MM.1S (cell line): ENCODE measurements at regions not wholly inside any gene's neighbourhood (a gene's known extent, or its start where the extent isn't known, plus 50 kb on each side); places are given as distances from the start of the nearest gene placed in this dataset.

Experiments
- DNase-seq: peaks from one replicate; pipeline ENCODE4 v3.0.0-alpha.2; 2015
- H2AFZ ChIP-seq: fragments of 300-600 bp; sonication (generic); 2 replicates; pipeline ENCODE4 v1.6.0; 2016; ENCODE audit warnings: antibody characterized with exemption, low read length
- H3F3A ChIP-seq: fragments of 300-600 bp; sonication (generic); 2 replicates; pipeline ENCODE4 v1.6.1; 2016; ENCODE audit warnings: mild to moderate bottlenecking, antibody characterized with exemption, low read length, moderate library complexity, mixed read lengths; ENCODE audit not compliant: insufficient read depth
- H3K27ac ChIP-seq: fragments of 300-600 bp; sonication (generic); 2 replicates; pipeline ENCODE4 v1.5.1; 2016; ENCODE audit warnings: mild to moderate bottlenecking, low read length
- H3K27me3 ChIP-seq: fragments of 300-600 bp; sonication (generic); replicated peaks from 2 replicates; pipeline ENCODE4 v1.6.0; 2016; ENCODE audit warnings: low read length; ENCODE audit not compliant: insufficient read depth
- H3K36me3 ChIP-seq: fragments of 300-600 bp; sonication (generic); replicated peaks from 2 replicates; pipeline ENCODE4 v1.6.1; 2016; ENCODE audit warnings: mild to moderate bottlenecking, low read length, mixed read lengths; ENCODE audit not compliant: insufficient read depth
- H3K4me1 ChIP-seq: fragments of 300-600 bp; sonication (generic); 2 replicates; pipeline ENCODE4 v1.6.1; 2016; ENCODE audit warnings: low read length, mixed read lengths
- H3K4me2 ChIP-seq: fragments of 300-600 bp; sonication (generic); 2 replicates; pipeline ENCODE4 v1.6.0; 2016; ENCODE audit warnings: low read depth, low read length
- H3K4me3 ChIP-seq: fragments of 300-600 bp; sonication (generic); 2 replicates; pipeline ENCODE4 v1.5.1; 2016; ENCODE audit warnings: low read length, mixed read lengths
- H3K79me2 ChIP-seq: fragments of 300-600 bp; sonication (generic); 2 replicates; pipeline ENCODE4 v1.6.1; 2016; ENCODE audit warnings: mixed run types, low read length, mixed read lengths
- H3K9ac ChIP-seq: fragments of 300-600 bp; sonication (generic); 2 replicates; pipeline ENCODE4 v1.6.1; 2016; ENCODE audit warnings: low read length, mixed read lengths
- H3K9me2 ChIP-seq: fragments of 300-600 bp; sonication (generic); replicated peaks from 2 replicates; pipeline ENCODE4 v1.6.1; 2016; ENCODE audit warnings: mild to moderate bottlenecking, low read length, mixed read lengths; ENCODE audit not compliant: insufficient read depth
- H3K9me3 ChIP-seq: fragments of 300-600 bp; sonication (generic); replicated peaks from 2 replicates; pipeline ENCODE4 v1.6.1; 2016; ENCODE audit warnings: mild to moderate bottlenecking, low read length, mixed read lengths; ENCODE audit not compliant: insufficient read depth
- H4K20me1 ChIP-seq: fragments of 300-600 bp; sonication (generic); 2 replicates; pipeline ENCODE4 v1.6.1; 2016; ENCODE audit warnings: mild to moderate bottlenecking, low read length, moderate library complexity, mixed read lengths; ENCODE audit not compliant: insufficient read depth
- CTCF ChIP-seq: fragments of 300-600 bp; sonication (generic); IDR thresholded peaks from 2 replicates; pipeline ENCODE4 v1.5.1; 2016; ENCODE audit warnings: antibody characterized with exemption, low read length, mixed read lengths
- EZH2 ChIP-seq: fragments of 300-600 bp; sonication (generic); optimal IDR thresholded peaks from 2 replicates; pipeline ENCODE3; 2017; ENCODE audit warnings: low read depth, mild to moderate bottlenecking, antibody characterized with exemption, low read length, mixed read lengths
- EZH2phosphoT487 ChIP-seq: fragments of 300-600 bp; sonication (generic); IDR thresholded peaks from 2 replicates; pipeline ENCODE4 v1.6.1; 2018; ENCODE audit warnings: antibody characterized with exemption, low read length

- no peaks in the 10 kb centered on the region for H3F3A ChIP-seq
- no peaks in the 10 kb centered on the region for H3K36me3 ChIP-seq
- no peaks in the 10 kb centered on the region for H3K9me2 ChIP-seq
- H3K4me1 ChIP-seq, result no peaks in the 10 kb centered on the region
- H3K9me3 ChIP-seq, result no peaks in the 10 kb centered on the region
- no peaks in the 10 kb centered on the region for H4K20me1 ChIP-seq
- H3K9ac ChIP-seq, result no peak overlapping the region
- no peak overlapping the region for H3K4me3 ChIP-seq
- H3K27me3 ChIP-seq, result no peaks in the 10 kb centered on the region
- no peaks in the 10 kb centered on the region for H3K79me2 ChIP-seq
- H2AFZ ChIP-seq, result no peak overlapping the region
- TF ChIP-seq CTCF (no peak), EZH2phosphoT487 (no peak), EZH2 (no peak)
- no peak for DNase-seq
- H3K27ac ChIP-seq, result no peak overlapping the region
- no peak overlapping the region for H3K4me2 ChIP-seq
Observed at GRCh38 chr5:96279801-96280542, 153.1 kb downstream of the PCSK1 start.

GRCh38 chr5:96278981-96279380, 154.1 kb downstream of the PCSK1 start:
- H3K27me3 ChIP-seq, result no peaks in the 10 kb centered on the region
- H3K9me2 ChIP-seq, result no peaks in the 10 kb centered on the region
- no peak overlapping the region for H2AFZ ChIP-seq
- no peaks in the 10 kb centered on the region for H3K4me1 ChIP-seq
- no peak overlapping the region for H3K9ac ChIP-seq
- H4K20me1 ChIP-seq, result no peaks in the 10 kb centered on the region
- no peaks in the 10 kb centered on the region for H3K79me2 ChIP-seq
- no peaks in the 10 kb centered on the region for H3F3A ChIP-seq
- no peaks in the 10 kb centered on the region for H3K36me3 ChIP-seq
- no peak overlapping the region for H3K4me2 ChIP-seq
- TF ChIP-seq CTCF (no peak), EZH2phosphoT487 (no peak), EZH2 (no peak)
- H3K27ac ChIP-seq, result no peak overlapping the region
- no peaks in the 10 kb centered on the region for H3K9me3 ChIP-seq
- no peak for DNase-seq
- no peak overlapping the region for H3K4me3 ChIP-seq

GRCh38 chr5:96275051-96275450, 158.0 kb downstream of the PCSK1 start:
- DNase-seq, result no peak
- Histone ChIP-seq H3K9me3 (no peaks in the 10 kb centered on the region), H3K4me1 (no peaks in the 10 kb centered on the region), H3K9me2 (no peaks in the 10 kb centered on the region), H3F3A (no peaks in the 10 kb centered on the region), H3K27me3 (no peaks in the 10 kb centered on the region), H2AFZ (no peak overlapping the region), H3K27ac (no peak overlapping the region), H3K9ac (no peak overlapping the region), H4K20me1 (no peaks in the 10 kb centered on the region), H3K4me2 (no peak overlapping the region), H3K4me3 (no peak overlapping the region), H3K36me3 (no peaks in the 10 kb centered on the region), H3K79me2 (no peaks in the 10 kb centered on the region)
- TF ChIP-seq CTCF (no peak), EZH2phosphoT487 (no peak), EZH2 (no peak)
